GM19351 (cell line): ENCODE measurements at regions not wholly inside any gene's neighbourhood (a gene's known extent, or its start where the extent isn't known, plus 50 kb on each side); places are given as distances from the start of the nearest gene placed in this dataset.

ENCODE experiments used
- ATAC-seq: cut with Tn5 transposase; IDR thresholded peaks from one replicate; pipeline ENCODE4 v1.9.1; 2021; ENCODE audit warnings: mild to moderate bottlenecking, moderate library complexity; ENCODE audit not compliant: unreplicated experiment

- no peak for ATAC-seq
Observed at GRCh38 chr6:113380591-113380990, 476.6 kb upstream of the MARCKS start.

GRCh38 chr6:113381232-113381631 is 475.9 kb upstream of the MARCKS start:
- no peak for ATAC-seq

GRCh38 chr6:113381959-113382358 is 475.2 kb upstream of the MARCKS start:
- peak; percentile 79 for ATAC-seq

GRCh38 chr6:113383701-113384100 is 473.4 kb upstream of the MARCKS start:
- ATAC-seq = no peak

- no peak for ATAC-seq
Observed at GRCh38 chr6:113385020-113385431, 472.1 kb upstream of the MARCKS start.

- no peak for ATAC-seq
Observed at GRCh38 chr6:113388996-113389395, 468.1 kb upstream of the MARCKS start.

GRCh38 chr6:113392551-113393055 is 464.5 kb upstream of the MARCKS start:
- no peak for ATAC-seq

- no peak for ATAC-seq
Observed at GRCh38 chr6:113394216-113394615, 462.9 kb upstream of the MARCKS start.

GRCh38 chr6:113394729-113395128 is 462.4 kb upstream of the MARCKS start:
- ATAC-seq = no peak

- no peak for ATAC-seq
Observed at GRCh38 chr6:113396730-113397129, 460.4 kb upstream of the MARCKS start.

- no peak for ATAC-seq
Observed at GRCh38 chr6:113397236-113397635, 459.9 kb upstream of the MARCKS start.

GRCh38 chr6:113401231-113401630 is 455.9 kb upstream of the MARCKS start:
- ATAC-seq = no peak

- ATAC-seq = no peak
Observed at GRCh38 chr6:113402544-113402943, 454.6 kb upstream of the MARCKS start.

- no peak for ATAC-seq
Observed at GRCh38 chr6:113403966-113404595, 453.1 kb upstream of the MARCKS start.

- no peak for ATAC-seq
Observed at GRCh38 chr6:113405326-113406047, 451.7 kb upstream of the MARCKS start.

- ATAC-seq = no peak
Observed at GRCh38 chr6:113406048-113406695, 451.0 kb upstream of the MARCKS start.

GRCh38 chr6:113411011-113411410 is 446.1 kb upstream of the MARCKS start:
- no peak for ATAC-seq

- ATAC-seq = no peak
Observed at GRCh38 chr6:113412589-113413357, 444.4 kb upstream of the MARCKS start.

- ATAC-seq = no peak
Observed at GRCh38 chr6:113414511-113414910, 442.6 kb upstream of the MARCKS start.

- no peak for ATAC-seq
Observed at GRCh38 chr6:113416170-113416569, 441.0 kb upstream of the MARCKS start.

- ATAC-seq = no peak
Observed at GRCh38 chr6:113420290-113420689, 436.9 kb upstream of the MARCKS start.
